Activated T-helper 1 cell treated with anti-CD3 and anti-CD28 coated beads, Interleukin-12 subunit alpha, Interleukin-12 subunit beta, Interleukin-2, Interleukin-4 antibody, amounts not matched to agents 30 ng/mL and 10 ng/mL and 1 ng/mL, durations not matched to agents 14 hours and 24 hours and 36 hours (primary cell): ENCODE measurements at regions not wholly inside any gene's neighbourhood (a gene's known extent, or its start where the extent isn't known, plus 50 kb on each side); places are given as distances from the start of the nearest gene placed in this dataset.

ENCODE experiments used
- DNase-seq: peaks from one replicate; pipeline ENCODE4 v3.0.0; 2021; ENCODE audit warnings: low spot score
- H3K27ac Mint-ChIP-seq: one replicate; pipeline ENCODE4 v1.8.0; 2021; ENCODE audit warnings: mild to moderate bottlenecking, mixed read lengths
- H3K27me3 Mint-ChIP-seq: one replicate; pipeline ENCODE4 v1.8.0; 2022; ENCODE audit warnings: mild to moderate bottlenecking, moderate library complexity, mixed read lengths; ENCODE audit not compliant: insufficient read depth
- H3K36me3 Mint-ChIP-seq: one replicate; pipeline ENCODE4 v1.8.0; 2021; ENCODE audit warnings: low read depth, mixed read lengths
- H3K4me1 Mint-ChIP-seq: one replicate; pipeline ENCODE4 v1.8.0; 2021; ENCODE audit warnings: low read depth, mixed read lengths
- H3K4me3 Mint-ChIP-seq: one replicate; pipeline ENCODE4 v1.8.0; 2021; ENCODE audit warnings: mild to moderate bottlenecking, moderate library complexity, mixed read lengths
- H3K9me3 Mint-ChIP-seq: one replicate; pipeline ENCODE4 v1.8.0; 2021; ENCODE audit warnings: mixed read lengths
- intact Hi-C: fragments of 100-400 bp; cut with micrococcal nuclease; formaldehyde crosslinking; loops from one replicate; pipeline ENCODE4 v1.15.1; 2024

- H3K4me1 Mint-ChIP-seq: no peaks in the 10 kb centered on the region
- peaks cover 3% of the 10 kb centered on the region for H3K9me3 Mint-ChIP-seq
- no peaks in the 10 kb centered on the region for H3K27me3 Mint-ChIP-seq
These were observed 363.7 kb downstream of the LIG4 start for GRCh38 chr13:107851670-107852069.

GRCh38 chr13:107847406-107847805, 367.9 kb downstream of the LIG4 start:
- no peak overlapping the region for H3K4me3 Mint-ChIP-seq
- no peak for DNase-seq
- intact Hi-C loops: no loop called here
- no peaks in the 10 kb centered on the region for H3K4me1 Mint-ChIP-seq
- H3K36me3 Mint-ChIP-seq: no peaks in the 10 kb centered on the region
- no peaks in the 10 kb centered on the region for H3K9me3 Mint-ChIP-seq
- no peak overlapping the region for H3K27ac Mint-ChIP-seq
- H3K27me3 Mint-ChIP-seq: no peaks in the 10 kb centered on the region

More at GRCh38 chr13:107851670-107852069, 363.7 kb downstream of the LIG4 start:
- DNase-seq: no peak
- Mint-ChIP-seq H3K36me3 (no peaks in the 10 kb centered on the region), H3K27ac (no peak overlapping the region), H3K4me3 (no peak overlapping the region)
- intact Hi-C loops: no loop called here

DNA sequence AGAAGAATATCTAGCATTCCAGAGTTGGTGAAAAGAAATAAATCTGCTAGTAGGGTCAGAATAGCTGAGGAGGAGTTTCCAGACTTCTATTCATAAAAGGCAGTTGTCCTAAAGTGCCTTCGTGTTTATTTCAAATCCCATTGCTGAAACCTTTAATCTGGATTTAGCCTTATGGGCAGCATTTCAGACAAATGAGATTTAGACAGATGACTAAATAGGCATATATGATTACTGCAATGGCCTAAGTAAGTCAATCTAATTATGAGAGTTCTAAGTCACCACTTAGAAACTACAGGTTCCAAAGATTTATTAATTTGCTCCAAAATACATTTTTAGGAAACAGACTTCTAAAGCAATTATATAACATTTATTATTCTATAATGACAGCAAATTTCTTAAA, 368.7 kb downstream of the LIG4 start:
- Mint-ChIP-seq H3K27ac (no peak overlapping the region), H3K4me1 (no peaks in the 10 kb centered on the region), H3K27me3 (no peaks in the 10 kb centered on the region), H3K36me3 (no peaks in the 10 kb centered on the region), H3K9me3 (no peaks in the 10 kb centered on the region), H3K4me3 (no peak overlapping the region)
- no peak for DNase-seq
- intact Hi-C loops: no loop called here

- H3K27me3 Mint-ChIP-seq: no peaks in the 10 kb centered on the region
- H3K27ac Mint-ChIP-seq: no peak overlapping the region
- no peak for DNase-seq
- no peaks in the 10 kb centered on the region for H3K4me1 Mint-ChIP-seq
- no peak overlapping the region for H3K4me3 Mint-ChIP-seq
- no peaks in the 10 kb centered on the region for H3K9me3 Mint-ChIP-seq
- intact Hi-C loops: no loop called here
- H3K36me3 Mint-ChIP-seq: no peaks in the 10 kb centered on the region
These were observed 369.4 kb downstream of the LIG4 start for GRCh38 chr13:107845911-107846310.

- H3K27ac Mint-ChIP-seq: no peak overlapping the region
- no peaks in the 10 kb centered on the region for H3K4me1 Mint-ChIP-seq
- H3K4me3 Mint-ChIP-seq: no peak overlapping the region
- no peak for DNase-seq
- H3K36me3 Mint-ChIP-seq: no peaks in the 10 kb centered on the region
- H3K9me3 Mint-ChIP-seq: no peaks in the 10 kb centered on the region
- intact Hi-C loops: no loop called here
- H3K27me3 Mint-ChIP-seq: no peaks in the 10 kb centered on the region
These were observed 371.7 kb downstream of the LIG4 start for GRCh38 chr13:107843681-107844080.

- Mint-ChIP-seq H3K27ac (no peak overlapping the region), H3K36me3 (no peaks in the 10 kb centered on the region), H3K4me1 (no peaks in the 10 kb centered on the region), H3K9me3 (no peaks in the 10 kb centered on the region), H3K4me3 (no peak overlapping the region), H3K27me3 (no peaks in the 10 kb centered on the region)
- intact Hi-C loops: no loop called here
- no peak for DNase-seq
These were observed 372.1 kb downstream of the LIG4 start for GRCh38 chr13:107843281-107843680.

DNA sequence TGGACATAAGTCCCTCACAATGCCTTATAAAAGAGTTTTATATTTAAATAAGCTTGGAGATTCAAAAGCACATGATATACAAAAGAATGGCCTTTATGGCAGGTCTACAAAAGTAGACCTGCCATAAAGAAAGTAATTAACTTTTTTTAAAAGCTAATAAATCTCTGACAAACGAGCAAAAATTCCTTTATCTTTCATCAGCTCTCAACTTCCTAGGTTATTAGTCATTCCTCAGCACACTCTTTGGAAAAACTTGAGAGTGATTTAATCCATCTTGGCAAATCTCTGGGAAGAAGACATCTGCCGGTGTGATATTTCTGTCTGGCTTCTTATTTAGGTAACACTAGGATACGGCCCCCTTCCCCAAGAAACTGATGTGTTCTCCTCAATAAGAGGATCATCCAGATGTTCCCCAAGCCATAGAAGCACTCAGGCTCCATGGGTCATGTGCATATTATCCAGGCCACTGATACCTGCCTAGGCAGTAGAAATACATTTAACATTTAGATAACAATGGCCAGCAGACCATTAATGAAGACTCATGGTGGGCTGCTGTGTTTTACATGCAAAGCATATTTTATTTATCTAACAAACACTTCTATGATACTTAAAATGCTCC, 372.7 kb downstream of the LIG4 start:
- no peaks in the 10 kb centered on the region for H3K36me3 Mint-ChIP-seq
- H3K27me3 Mint-ChIP-seq: no peaks in the 10 kb centered on the region
- intact Hi-C loops: no loop called here
- DNase-seq: no peak
- H3K4me3 Mint-ChIP-seq: no peak overlapping the region
- H3K4me1 Mint-ChIP-seq: no peaks in the 10 kb centered on the region
- H3K27ac Mint-ChIP-seq: no peak overlapping the region
- no peaks in the 10 kb centered on the region for H3K9me3 Mint-ChIP-seq

- no peak overlapping the region for H3K27ac Mint-ChIP-seq
- DNase-seq: no peak
- no peaks in the 10 kb centered on the region for H3K36me3 Mint-ChIP-seq
- H3K9me3 Mint-ChIP-seq: no peaks in the 10 kb centered on the region
- no peak overlapping the region for H3K4me3 Mint-ChIP-seq
- H3K27me3 Mint-ChIP-seq: no peaks in the 10 kb centered on the region
- H3K4me1 Mint-ChIP-seq: no peaks in the 10 kb centered on the region
- intact Hi-C loops: no loop called here
These were observed 376.7 kb downstream of the LIG4 start for GRCh38 chr13:107838588-107839161.

- Mint-ChIP-seq H3K4me3 (no peak overlapping the region), H3K27ac (no peak overlapping the region), H3K27me3 (no peaks in the 10 kb centered on the region), H3K4me1 (no peaks in the 10 kb centered on the region), H3K36me3 (no peaks in the 10 kb centered on the region), H3K9me3 (no peaks in the 10 kb centered on the region)
- intact Hi-C loops: no loop called here
- no peak for DNase-seq
These were observed 378.7 kb downstream of the LIG4 start for GRCh38 chr13:107836685-107837084.

DNA sequence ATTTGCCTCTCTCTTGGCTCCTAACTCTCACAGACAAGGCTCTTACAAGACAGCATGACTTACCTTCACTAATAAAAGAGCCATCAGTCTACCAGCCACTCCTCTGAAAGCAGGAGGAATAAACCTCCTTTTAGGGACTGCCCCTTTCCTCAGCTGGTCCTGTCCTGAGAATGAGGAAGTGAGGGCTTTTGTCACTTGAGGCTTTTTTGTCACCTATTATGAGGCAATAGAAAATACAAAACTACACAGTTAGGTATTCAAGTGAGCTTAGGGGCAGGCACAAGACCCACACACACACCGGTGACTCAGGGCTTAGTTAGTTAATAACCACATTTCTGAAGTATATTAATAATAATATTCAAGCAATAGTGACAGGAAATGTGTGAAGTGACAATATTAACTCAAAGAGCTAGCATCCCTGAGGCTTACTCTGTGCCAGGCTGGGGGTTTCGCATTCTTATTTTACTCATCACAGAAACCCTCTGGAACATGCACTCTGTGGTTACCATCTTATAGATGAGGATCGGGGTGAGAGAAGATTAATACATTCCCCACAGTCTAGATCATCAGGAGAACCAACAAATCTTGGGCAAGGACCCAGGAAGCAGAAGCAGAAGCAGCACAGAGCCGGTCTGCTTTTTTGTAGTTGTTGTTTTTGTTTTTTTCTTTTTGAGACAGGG, 379.9 kb downstream of the LIG4 start:
- Mint-ChIP-seq H3K27me3 (no peaks in the 10 kb centered on the region), H3K36me3 (no peaks in the 10 kb centered on the region), H3K9me3 (no peaks in the 10 kb centered on the region), H3K4me3 (no peak overlapping the region), H3K27ac (no peak overlapping the region), H3K4me1 (no peaks in the 10 kb centered on the region)
- intact Hi-C loops: no loop called here
- DNase-seq: no peak

DNA sequence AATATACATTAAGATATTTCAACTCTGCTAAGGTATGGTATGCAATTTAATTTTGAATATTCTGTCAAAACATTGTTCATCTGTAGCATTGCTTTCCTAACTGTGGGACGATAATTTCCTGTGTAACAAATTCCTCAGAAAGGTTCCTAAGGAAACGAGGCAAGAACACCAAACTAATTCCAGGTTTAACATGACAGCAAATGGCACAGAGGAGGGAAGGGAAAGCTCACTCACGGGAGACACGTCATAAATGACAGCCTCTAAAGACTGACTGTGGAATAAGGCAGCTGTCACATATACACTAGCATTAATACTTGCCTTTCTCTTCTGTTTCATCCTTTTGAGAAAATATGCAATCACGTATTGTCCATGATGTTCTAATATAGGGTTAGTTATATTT, 380.6 kb downstream of the LIG4 start:
- no peak for DNase-seq
- Mint-ChIP-seq H3K4me1 (no peaks in the 10 kb centered on the region), H3K27ac (no peak overlapping the region), H3K9me3 (no peaks in the 10 kb centered on the region), H3K27me3 (no peaks in the 10 kb centered on the region), H3K36me3 (no peaks in the 10 kb centered on the region), H3K4me3 (no peak overlapping the region)
- intact Hi-C loops: no loop called here

DNA sequence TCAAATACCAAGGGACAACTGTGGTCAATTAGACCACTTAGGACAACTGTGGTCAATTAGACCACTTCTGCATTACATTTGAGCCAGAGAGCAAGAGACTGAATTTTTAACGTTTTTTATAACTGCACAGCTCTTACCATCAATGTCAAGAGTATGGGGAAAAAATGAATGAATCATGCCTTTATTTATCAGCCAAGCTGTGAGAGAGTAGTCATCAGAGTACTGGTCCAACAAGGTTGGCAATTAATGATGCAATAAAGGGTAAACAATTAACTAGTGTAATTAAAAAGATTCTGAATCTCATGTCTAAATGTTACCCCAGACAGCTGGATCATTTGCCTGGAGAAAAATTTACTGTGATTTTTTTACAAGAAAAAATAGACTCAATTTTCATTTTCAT, 381.1 kb downstream of the LIG4 start:
- H3K4me3 Mint-ChIP-seq: no peak overlapping the region
- H3K27me3 Mint-ChIP-seq: no peaks in the 10 kb centered on the region
- H3K4me1 Mint-ChIP-seq: no peaks in the 10 kb centered on the region
- H3K36me3 Mint-ChIP-seq: no peaks in the 10 kb centered on the region
- H3K27ac Mint-ChIP-seq: no peak overlapping the region
- H3K9me3 Mint-ChIP-seq: no peaks in the 10 kb centered on the region
- intact Hi-C loops: no loop called here
- DNase-seq: no peak

DNA sequence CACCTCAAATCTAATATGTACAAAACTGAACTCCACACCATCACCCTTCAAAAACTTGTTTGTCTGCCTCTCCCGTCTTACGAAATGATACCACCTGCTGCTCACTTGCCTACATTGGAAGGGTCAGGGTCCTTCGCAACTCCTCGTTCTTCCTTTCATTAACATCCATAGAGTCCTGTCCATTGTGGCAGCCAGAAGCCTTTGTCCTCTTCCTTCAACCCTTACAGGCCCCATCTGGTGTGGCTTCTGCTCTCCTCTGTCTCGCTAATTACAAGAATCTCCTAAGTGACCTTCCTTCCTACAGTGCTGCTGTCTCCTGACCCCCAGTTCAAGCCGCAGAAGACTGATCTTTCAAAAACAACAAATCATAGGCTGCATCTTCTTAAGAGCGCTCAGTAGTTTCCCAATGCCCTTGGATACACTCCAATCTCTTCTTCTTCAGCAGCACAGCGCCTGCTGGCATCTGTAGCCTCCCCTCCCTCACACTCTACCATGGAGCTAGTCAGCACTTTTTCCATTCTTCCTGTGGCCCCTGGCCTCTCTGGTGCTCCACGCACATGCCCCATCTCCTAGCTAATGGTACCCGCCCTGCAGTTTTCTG, 382.7 kb downstream of the LIG4 start:
- Mint-ChIP-seq H3K36me3 (no peaks in the 10 kb centered on the region), H3K27me3 (no peaks in the 10 kb centered on the region), H3K4me3 (no peak overlapping the region), H3K27ac (no peak overlapping the region), H3K4me1 (no peaks in the 10 kb centered on the region), H3K9me3 (no peaks in the 10 kb centered on the region)
- DNase-seq: no peak
- intact Hi-C loops: no loop called here
